H1 (cell line): ENCODE measurements at regions not wholly inside any gene's neighbourhood (a gene's known extent, or its start where the extent isn't known, plus 50 kb on each side); places are given as distances from the start of the nearest gene placed in this dataset.

Source experiments
- CTCF ChIA-PET: fragments of 300-600 bp; sonication (Branson Sonifier 250); formaldehyde crosslinking; loops from one replicate; lab custom pipeline; 2021; ENCODE audit not compliant: partially characterized antibody; lab: Charles Lee
- POLR2A ChIA-PET: fragments of 300-600 bp; sonication (Branson Sonifier 250); formaldehyde crosslinking; loops from one replicate; lab custom pipeline; 2021; ENCODE audit warnings: inconsistent platforms; ENCODE audit not compliant: partially characterized antibody; lab: Charles Lee
- DNase-seq, 2 experiments: peaks; one replicate each; pipeline versions ENCODE4 v3.0.0 to v3.0.0-alpha.2; 2010 to 2022; ENCODE audit warnings: low spot score in 2 of 2, low read depth in 1 of 2, mixed read lengths in 1 of 2
- FAIRE-seq: peaks from 2 replicates; lab custom pipeline; 2011; peaks lifted over from hg19 to GRCh38; lab: Jason Lieb, UNC
- H2AFZ ChIP-seq: 2 replicates; pipeline ENCODE4 v1.8.1; 2012; ENCODE audit warnings: low read length, inconsistent platforms
- H2AK5ac ChIP-seq: 2 replicates; pipeline ENCODE4 v1.6.1; 2013; ENCODE audit warnings: low read depth, low read length
- H2BK120ac ChIP-seq: replicated peaks from 2 replicates; pipeline ENCODE3; 2013; ENCODE audit warnings: low read depth, low read length, inconsistent platforms
- H2BK12ac ChIP-seq: 2 replicates; pipeline ENCODE4 v1.6.1; 2013; ENCODE audit warnings: low read depth, low read length
- H2BK15ac ChIP-seq: 2 replicates; pipeline ENCODE4 v1.6.1; 2013; ENCODE audit warnings: low read length
- H2BK20ac ChIP-seq: 2 replicates; pipeline ENCODE4 v1.6.1; 2013; ENCODE audit warnings: low read length
- H2BK5ac ChIP-seq: 2 replicates; pipeline ENCODE4 v1.6.1; 2013; ENCODE audit warnings: low read depth, low read length
- H3K14ac ChIP-seq: 2 replicates; pipeline ENCODE4 v1.6.1; 2013; ENCODE audit warnings: inconsistent platforms; ENCODE audit not compliant: insufficient read length
- H3K18ac ChIP-seq: 2 replicates; pipeline ENCODE4 v1.6.1; 2013; ENCODE audit warnings: low read length; ENCODE audit errors: extremely low read depth
- H3K23ac ChIP-seq: 2 replicates; pipeline ENCODE4 v1.6.1; 2013; ENCODE audit warnings: inconsistent platforms; ENCODE audit not compliant: insufficient read length
- H3K23me2 ChIP-seq: 2 replicates; pipeline ENCODE4 v1.6.1; 2013; ENCODE audit warnings: low read depth, low read length
- H3K27ac ChIP-seq: 2 replicates; pipeline ENCODE4 v1.6.1; 2011; ENCODE audit warnings: low read depth, low read length, inconsistent platforms
- H3K27me3 ChIP-seq, 4 experiments: replicated peaks in 1 of 4; 1 replicate in 1 of 4; 2 replicates in 3 of 4; pipeline versions ENCODE4 v1.6.1 to v1.8.1; 2011 to 2013; ENCODE audit warnings: low read length in 3 of 4, mild to moderate bottlenecking in 3 of 4, inconsistent platforms in 2 of 4, mixed read lengths in 2 of 4, moderate library complexity in 1 of 4; ENCODE audit not compliant: control insufficient read depth in 3 of 4, insufficient read depth in 3 of 4; ENCODE audit errors: extremely low read depth in 1 of 4
- H3K36me3 ChIP-seq, 4 experiments: 2 replicates each; pipeline versions ENCODE4 v1.6.1 to v1.8.1; 2011 to 2013; ENCODE audit warnings: mild to moderate bottlenecking in 4 of 4, low read length in 3 of 4, moderate library complexity in 2 of 4, control low read depth in 1 of 4, inconsistent platforms in 1 of 4; ENCODE audit not compliant: insufficient read depth in 4 of 4, control insufficient read depth in 2 of 4
- H3K4ac ChIP-seq: replicated peaks from 2 replicates; pipeline ENCODE3; 2013; ENCODE audit warnings: low read length, low read depth, mixed read lengths, inconsistent platforms; ENCODE audit not compliant: insufficient read length
- H3K4me1 ChIP-seq, 4 experiments: replicated peaks in 1 of 4; 1 replicate in 1 of 4; 2 replicates in 3 of 4; pipeline versions ENCODE4 v1.6.1 to v1.8.1; 2011 to 2013; ENCODE audit warnings: low read length in 3 of 4, inconsistent platforms in 2 of 4, mixed read lengths in 1 of 4; ENCODE audit not compliant: insufficient read depth in 4 of 4, control insufficient read depth in 3 of 4
- H3K4me2 ChIP-seq, 2 experiments: 2 replicates each; pipeline versions ENCODE4 v1.6.1 to v1.8.1; 2011 to 2013; ENCODE audit warnings: low read depth in 2 of 2, low read length in 2 of 2, control low read depth in 1 of 2, inconsistent platforms in 1 of 2, mild to moderate bottlenecking in 1 of 2; ENCODE audit not compliant: insufficient read depth in 1 of 2
- H3K4me3 ChIP-seq, 4 experiments: fragments of 200-600, 300-600 bp in 1 of 4; sonication (generic), shearing (Covaris generic), sonication (Bioruptor Twin) in 1 of 4; 2 replicates each; pipeline versions ENCODE4 v1.5.1 to v1.8.1; 2011 to 2016; ENCODE audit warnings: low read length in 4 of 4, low read depth in 3 of 4, control low read depth in 2 of 4, inconsistent platforms in 2 of 4, mild to moderate bottlenecking in 2 of 4, mixed read lengths in 1 of 4, moderate library complexity in 1 of 4; ENCODE audit not compliant: insufficient read depth in 2 of 4; ENCODE audit errors: extremely low read depth in 1 of 4
- H3K56ac ChIP-seq: replicated peaks from 2 replicates; pipeline ENCODE3; 2013; ENCODE audit warnings: low read depth, mild to moderate bottlenecking, mixed read lengths, low read length, inconsistent platforms; ENCODE audit not compliant: insufficient read length
- H3K79me1 ChIP-seq: 2 replicates; pipeline ENCODE4 v1.6.1; 2013; ENCODE audit warnings: low read depth, low read length, control low read depth
- H3K79me2 ChIP-seq, 2 experiments: 2 replicates each; pipeline versions ENCODE4 v1.6.1 to v1.8.1; 2012 to 2013; ENCODE audit warnings: low read length in 2 of 2, mild to moderate bottlenecking in 2 of 2, inconsistent platforms in 1 of 2; ENCODE audit not compliant: insufficient read depth in 2 of 2, control insufficient read depth in 1 of 2
- H3K9ac ChIP-seq, 4 experiments: replicated peaks in 1 of 4; 1 replicate in 1 of 4; 2 replicates in 3 of 4; pipeline versions ENCODE4 v1.6.1 to v1.8.1; 2011 to 2013; ENCODE audit warnings: low read depth in 3 of 4, low read length in 3 of 4, control low read depth in 2 of 4, mild to moderate bottlenecking in 2 of 4, moderate library complexity in 2 of 4, inconsistent platforms in 1 of 4; ENCODE audit errors: extremely low read depth in 1 of 4
- H3K9me3 ChIP-seq, 2 experiments: 2 replicates each; pipeline versions ENCODE4 v1.6.1 to v1.8.1; 2012 to 2013; ENCODE audit warnings: mild to moderate bottlenecking in 2 of 2, moderate library complexity in 2 of 2, control low read depth in 1 of 2, inconsistent platforms in 1 of 2, low read depth in 1 of 2, low read length in 1 of 2, mixed read lengths in 1 of 2; ENCODE audit not compliant: insufficient read depth in 2 of 2
- H4K20me1 ChIP-seq, 2 experiments: replicated peaks in 1 of 2; 2 replicates each; pipeline versions ENCODE3 to v1.8.1; 2011 to 2013; ENCODE audit warnings: inconsistent platforms in 2 of 2, low read length in 2 of 2, mild to moderate bottlenecking in 1 of 2; ENCODE audit not compliant: insufficient read depth in 2 of 2, control insufficient read depth in 1 of 2
- H4K5ac ChIP-seq: 2 replicates; pipeline ENCODE4 v1.6.1; 2013; ENCODE audit warnings: low read length, low read depth, mixed read lengths, inconsistent platforms; ENCODE audit not compliant: insufficient read length
- H4K8ac ChIP-seq: 2 replicates; pipeline ENCODE4 v1.8.0; 2013; ENCODE audit warnings: mild to moderate bottlenecking, moderate library complexity, low read length, inconsistent platforms; ENCODE audit not compliant: insufficient read depth; ENCODE audit errors: extremely low read depth
- H4K91ac ChIP-seq: replicated peaks from 2 replicates; pipeline ENCODE3; 2013; ENCODE audit warnings: low read length, mixed read lengths, inconsistent platforms; ENCODE audit not compliant: insufficient read length
- CTCF ChIP-seq, 3 experiments: IDR thresholded peaks; 1 replicate in 2 of 3; 2 replicates in 1 of 3; pipeline versions ENCODE4 v1.5.1 to v1.6.1; 2011; ENCODE audit warnings: low read length in 3 of 3, mild to moderate bottlenecking in 3 of 3, inconsistent platforms in 2 of 3, low read depth in 1 of 3, moderate library complexity in 1 of 3; ENCODE audit not compliant: insufficient read depth in 1 of 3; ENCODE audit errors: control extremely low read depth in 1 of 3
- E2F6 ChIP-seq: IDR thresholded peaks from 2 replicates; pipeline ENCODE4 v1.6.1; 2012; ENCODE audit warnings: inconsistent platforms
- RAD21 ChIP-seq, 2 experiments: IDR thresholded peaks in 1 of 2; conservative IDR thresholded peaks in 1 of 2; 2 replicates each; pipeline ENCODE4 v1.6.1; 2011; ENCODE audit warnings: low read depth in 2 of 2, low read length in 2 of 2, improper control_type of control experiment in 1 of 2, inconsistent platforms in 1 of 2, mild to moderate bottlenecking in 1 of 2, moderate library complexity in 1 of 2
- WGBS, 2 experiments: shearing (Covaris generic) in 1 of 2; methylation state at CpG; one replicate each; pipeline versions ENCODE4 v1.1.6 to v1.1.7; 2013 to 2015; ENCODE audit warnings: low lambda C conversion rate in 2 of 2, mixed read lengths in 2 of 2, inconsistent platforms in 1 of 2, low coverage in 1 of 2, missing lambda C conversion rate in 1 of 2; ENCODE audit not compliant: insufficient replicate concordance in 2 of 2, insufficient coverage in 1 of 2, insufficient read length in 1 of 2; ENCODE audit errors: extremely low coverage in 1 of 2, missing lambda C conversion rate in 1 of 2; 5-methylcytosine and 5-hydroxymethylcytosine counted together

GRCh38 chr1:58095183-58095582 lies 451.3 kb downstream of the OMA1 start:
- Histone ChIP-seq H3K56ac (no peak overlapping the region), H2BK15ac (no peak overlapping the region), H2BK20ac (no peak overlapping the region), H3K23ac (no peak overlapping the region), H2BK5ac (no peak overlapping the region), H3K27me3 (no peaks in the 10 kb centered on the region), H4K5ac (no peak overlapping the region), H3K4me2 (no peak overlapping the region), H3K79me1 (no peaks in the 10 kb centered on the region), H3K4me3 (no peak overlapping the region), H3K79me2 (no peaks in the 10 kb centered on the region), H4K8ac (no peak overlapping the region), H2BK12ac (no peak overlapping the region), H3K18ac (peak overlapping the region; percentile 17; the same call in 1 of the 2 replicates), H3K27ac (no peak overlapping the region), H3K14ac (no peak overlapping the region), H3K23me2 (no peaks in the 10 kb centered on the region; the same call in 1 of the 2 replicates), H4K91ac (no peak overlapping the region), H2AFZ (no peak overlapping the region), H3K9me3 (no peaks in the 10 kb centered on the region), H3K4ac (no peak overlapping the region), H3K4me1 (peaks cover 0 to 11% (median 3%) of the 10 kb centered on the region in 4 experiments; a peak in 2 of 7 replicates), H3K9ac (no peak overlapping the region), H2AK5ac (no peak overlapping the region), H3K36me3 (no peaks in the 10 kb centered on the region), H4K20me1 (no peaks in the 10 kb centered on the region), H2BK120ac (no peak overlapping the region)
- no peak for DNase-seq
- TF ChIP-seq RAD21 (IDR thresholded peaks at IDR 0.05 in 1 of 2, conservative IDR thresholded peaks at IDR 0.05 in 1 of 2; ENCODE audit: low read depth in 2 of 2, low read length in 2 of 2) (peak; percentile 40 to 52), CTCF (IDR thresholded peaks at IDR 0.05; ENCODE audit: control extremely low read depth in 1 of 3, insufficient read depth in 1 of 3, low read depth in 1 of 3, low read length in 3 of 3) (peak in 1 of 3 experiments; percentile 14; a peak in 2 of 4 replicates), E2F6 (no peak)
- ChIA-PET POLR2A (no interaction called here), CTCF (interaction anchor here (0.6 to 1.5 kb wide), 6 partner anchors 8 to 493 kb away, joined by 3 to 5 read pairs (median 4); no protein-coding TSS in a partner anchor)
- 96% methylated on average over 5 of the region's 5 CpGs; no CpG with 5 or more reads in 1 of the 2 experiments for WGBS, 2 experiments
- FAIRE-seq: no peak
